ENCODE measurements at regions not wholly inside any gene's neighbourhood (a gene's known extent, or its start where the extent isn't known, plus 50 kb on each side); places are given as distances from the start of the nearest gene placed in this dataset.

- Histone ChIP-seq H3K27ac (no peak overlapping the region), H3K4me2 (ENCODE audit: low read length) (no peak overlapping the region), H3K9ac (no peak overlapping the region), H2AFZ (no peak overlapping the region), H3K79me2 (no peaks in the 10 kb centered on the region), H3K4me1 (no peaks in the 10 kb centered on the region), H3K27me3 (ENCODE audit: control insufficient read depth, insufficient read depth, low read length) (no peaks in the 10 kb centered on the region), H3K36me3 (ENCODE audit: control insufficient read depth, insufficient read depth, low read length) (no peaks in the 10 kb centered on the region), H3K4me3 (ENCODE audit: low read depth, low read length) (no peak overlapping the region), H3K9me3 (ENCODE audit: control insufficient read depth, low read length) (no peaks in the 10 kb centered on the region)
- no peak for TF ChIP-seq CTCF (IDR thresholded peaks at IDR 0.05)
Observed at GRCh38 chr7:91801331-91801983, 79.0 kb downstream of the MTERF1 start.

GRCh38 chr7:91811236-91811635, 69.3 kb downstream of the MTERF1 start:
- Histone ChIP-seq H3K9ac (no peak overlapping the region), H3K36me3 (ENCODE audit: control insufficient read depth, insufficient read depth, low read length) (no peaks in the 10 kb centered on the region), H3K4me1 (no peaks in the 10 kb centered on the region), H3K27me3 (ENCODE audit: control insufficient read depth, insufficient read depth, low read length) (no peaks in the 10 kb centered on the region), H3K27ac (no peak overlapping the region), H3K4me3 (ENCODE audit: low read depth, low read length) (no peak overlapping the region), H3K9me3 (ENCODE audit: control insufficient read depth, low read length) (no peaks in the 10 kb centered on the region), H2AFZ (no peak overlapping the region), H3K79me2 (no peaks in the 10 kb centered on the region), H3K4me2 (ENCODE audit: low read length) (no peak overlapping the region)
- no peak for TF ChIP-seq CTCF (IDR thresholded peaks at IDR 0.05)

- Histone ChIP-seq H3K9me3 (ENCODE audit: control insufficient read depth, low read length) (no peaks in the 10 kb centered on the region), H3K4me2 (ENCODE audit: low read length) (no peak overlapping the region), H3K4me1 (no peaks in the 10 kb centered on the region), H3K79me2 (no peaks in the 10 kb centered on the region), H2AFZ (no peak overlapping the region), H3K27ac (no peak overlapping the region), H3K9ac (no peak overlapping the region), H3K4me3 (ENCODE audit: low read depth, low read length) (no peak overlapping the region), H3K36me3 (ENCODE audit: control insufficient read depth, insufficient read depth, low read length) (no peaks in the 10 kb centered on the region), H3K27me3 (ENCODE audit: control insufficient read depth, insufficient read depth, low read length) (no peaks in the 10 kb centered on the region)
- TF ChIP-seq CTCF (IDR thresholded peaks at IDR 0.05), result no peak
Observed at GRCh38 chr7:91811641-91812040, 68.9 kb downstream of the MTERF1 start.

- no peak overlapping the region for H3K4me2 ChIP-seq (ENCODE audit: low read length)
- TF ChIP-seq CTCF (IDR thresholded peaks at IDR 0.05), result no peak
- H3K4me3 ChIP-seq (ENCODE audit: low read depth, low read length), result no peak overlapping the region
- no peaks in the 10 kb centered on the region for H3K36me3 ChIP-seq (ENCODE audit: control insufficient read depth, insufficient read depth, low read length)
- H3K27ac ChIP-seq, result no peak overlapping the region
- no peaks in the 10 kb centered on the region for H3K79me2 ChIP-seq
- H2AFZ ChIP-seq, result no peak overlapping the region
- H3K9me3 ChIP-seq (ENCODE audit: control insufficient read depth, low read length), result no peaks in the 10 kb centered on the region
- H3K9ac ChIP-seq, result no peak overlapping the region
- no peaks in the 10 kb centered on the region for H3K4me1 ChIP-seq
- no peaks in the 10 kb centered on the region for H3K27me3 ChIP-seq (ENCODE audit: control insufficient read depth, insufficient read depth, low read length)
Observed at GRCh38 chr7:91812388-91812787, 68.1 kb downstream of the MTERF1 start.

- Histone ChIP-seq H3K79me2 (no peaks in the 10 kb centered on the region), H3K27ac (no peak overlapping the region), H3K4me1 (no peaks in the 10 kb centered on the region), H3K9me3 (ENCODE audit: control insufficient read depth, low read length) (no peaks in the 10 kb centered on the region), H3K27me3 (ENCODE audit: control insufficient read depth, insufficient read depth, low read length) (no peaks in the 10 kb centered on the region), H2AFZ (no peak overlapping the region), H3K4me3 (ENCODE audit: low read depth, low read length) (no peak overlapping the region), H3K4me2 (ENCODE audit: low read length) (no peak overlapping the region), H3K9ac (no peak overlapping the region), H3K36me3 (ENCODE audit: control insufficient read depth, insufficient read depth, low read length) (no peaks in the 10 kb centered on the region)
- TF ChIP-seq CTCF (IDR thresholded peaks at IDR 0.05), result no peak
Observed at GRCh38 chr7:91814189-91814588, 66.3 kb downstream of the MTERF1 start.
